ENCODE measurements at regions not wholly inside any gene's neighbourhood (a gene's known extent, or its start where the extent isn't known, plus 50 kb on each side); places are given as distances from the start of the nearest gene placed in this dataset.
"Not testable (repeated sequence)": the region's sequence is repeated elsewhere in the genome, so short reads cannot be mapped to it uniquely, and the experiment has no call there.

GRCh38 chr1:173268786-173269277, 61.7 kb upstream of the TNFSF4 start:
- TF ChIP-seq, protein P1, sequence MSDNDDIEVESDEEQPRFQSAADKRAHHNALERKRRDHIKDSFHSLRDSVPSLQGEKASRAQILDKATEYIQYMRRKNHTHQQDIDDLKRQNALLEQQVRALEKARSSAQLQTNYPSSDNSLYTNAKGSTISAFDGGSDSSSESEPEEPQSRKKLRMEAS (IDR thresholded peaks at IDR 0.05; ENCODE audit: low read depth, low read length): no peak
- TF ChIP-seq POLR2A (IDR thresholded peaks at IDR 0.05; ENCODE audit: extremely low read depth, insufficient read length) (no peak), MYC (IDR thresholded peaks at IDR 0.05; ENCODE audit: low read depth, low read length) (no peak), CTCF (IDR thresholded peaks at IDR 0.05; ENCODE audit: low read depth, low read length) (no peak)
- no peak for DNase-seq (ENCODE audit: low read depth)
- no peak overlapping the region for H3K4me3 ChIP-seq (ENCODE audit: low read depth, low read length)

DNA sequence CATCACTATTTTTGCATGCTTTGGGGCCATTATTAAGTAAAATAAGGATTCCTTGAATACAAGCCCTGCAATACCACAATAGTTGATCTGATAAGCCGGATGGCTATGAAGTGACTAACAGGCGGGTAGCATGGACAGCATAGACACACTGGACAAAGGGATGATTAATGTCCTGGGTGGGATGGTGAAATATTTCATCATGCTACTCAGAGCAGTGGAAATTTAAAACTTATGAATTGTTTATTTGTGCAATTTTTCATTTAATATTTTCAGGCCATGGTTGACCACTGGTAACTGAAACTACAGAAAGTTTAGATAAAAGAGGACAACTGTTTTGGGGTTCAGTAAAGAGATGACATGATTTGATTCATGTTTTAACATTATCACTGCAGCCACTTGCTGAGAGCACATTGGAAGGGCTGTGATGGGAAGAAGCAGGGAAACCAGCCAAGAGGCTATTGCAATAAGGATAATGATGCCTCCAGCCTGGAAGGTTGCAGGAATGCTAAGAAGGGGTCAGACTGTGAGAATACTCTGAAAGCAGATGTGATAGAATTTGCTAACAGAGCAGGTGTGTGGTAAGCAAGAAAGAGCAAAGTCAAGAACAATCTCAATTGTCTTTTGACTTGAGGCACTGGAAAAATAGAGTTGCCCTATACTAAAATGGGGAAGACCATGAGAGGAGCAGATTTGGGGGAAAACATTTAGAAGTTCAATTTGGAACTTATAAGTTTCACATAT, 62.5 kb upstream of the TNFSF4 start:
- TF ChIP-seq CTCF (IDR thresholded peaks at IDR 0.05; ENCODE audit: low read depth, low read length): no peak
- TF ChIP-seq MYC (IDR thresholded peaks at IDR 0.05; ENCODE audit: low read depth, low read length): no peak
- no peak for TF ChIP-seq POLR2A (IDR thresholded peaks at IDR 0.05; ENCODE audit: extremely low read depth, insufficient read length)
- TF ChIP-seq, protein P1 (IDR thresholded peaks at IDR 0.05; ENCODE audit: low read depth, low read length): no peak
- H3K4me3 ChIP-seq (ENCODE audit: low read depth, low read length): no peak overlapping the region
- DNase-seq (ENCODE audit: low read depth): no peak

DNA sequence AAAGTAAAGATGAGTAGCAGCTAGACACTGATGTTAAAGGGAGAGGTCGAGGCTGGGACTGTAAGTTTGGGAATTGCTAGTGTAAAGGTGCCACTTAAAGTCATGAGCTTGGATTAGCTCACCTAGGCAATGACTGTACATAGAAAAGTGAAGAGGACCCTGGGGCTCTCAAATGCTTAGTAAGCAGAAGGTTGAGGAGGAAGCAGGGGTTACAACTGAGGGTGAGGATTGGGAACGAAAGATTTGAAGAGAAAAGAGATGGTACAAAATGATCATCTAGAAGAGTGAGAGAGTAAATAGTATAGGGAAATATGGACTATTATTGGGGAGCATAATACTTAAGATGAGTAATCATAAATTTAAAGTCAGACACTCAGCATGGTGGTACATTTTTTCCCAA, 63.1 kb upstream of the TNFSF4 start:
- DNase-seq (ENCODE audit: low read depth): no peak
- no peak overlapping the region for H3K4me3 ChIP-seq (ENCODE audit: low read depth, low read length)
- no peak for TF ChIP-seq MYC (IDR thresholded peaks at IDR 0.05; ENCODE audit: low read depth, low read length)
- TF ChIP-seq, protein P1 (IDR thresholded peaks at IDR 0.05; ENCODE audit: low read depth, low read length): no peak

- DNase-seq (ENCODE audit: low read depth); H3K4me3 ChIP-seq (ENCODE audit: low read depth, low read length): not testable (repeated sequence)
These were observed 63.9 kb upstream of the TNFSF4 start for GRCh38 chr1:173271021-173271420.

- no peak for DNase-seq (ENCODE audit: low read depth)
- TF ChIP-seq CTCF (IDR thresholded peaks at IDR 0.05; ENCODE audit: low read depth, low read length) (no peak), POLR2A (IDR thresholded peaks at IDR 0.05; ENCODE audit: extremely low read depth, insufficient read length) (no peak)
- no peak overlapping the region for H3K4me3 ChIP-seq (ENCODE audit: low read depth, low read length)
These were observed 68.4 kb upstream of the TNFSF4 start for GRCh38 chr1:173275496-173275895.

- DNase-seq (ENCODE audit: low read depth): no peak
- TF ChIP-seq MYC (IDR thresholded peaks at IDR 0.05; ENCODE audit: low read depth, low read length): no peak
- TF ChIP-seq POLR2A (IDR thresholded peaks at IDR 0.05; ENCODE audit: extremely low read depth, insufficient read length): no peak
- TF ChIP-seq CTCF (IDR thresholded peaks at IDR 0.05; ENCODE audit: low read depth, low read length): no peak
- TF ChIP-seq, protein P1 (IDR thresholded peaks at IDR 0.05; ENCODE audit: low read depth, low read length): no peak
- H3K4me3 ChIP-seq (ENCODE audit: low read depth, low read length): no peak overlapping the region
These were observed 70.0 kb upstream of the TNFSF4 start for GRCh38 chr1:173276922-173277800.

Data from NB4 (cell line).